IMR-90 (cell line): ENCODE measurements at regions not wholly inside any gene's neighbourhood (a gene's known extent, or its start where the extent isn't known, plus 50 kb on each side); places are given as distances from the start of the nearest gene placed in this dataset.

Experiments
- CEBPB ChIP-seq: IDR thresholded peaks from 2 replicates; pipeline ENCODE4 v1.6.1; 2012; ENCODE audit warnings: low read depth, low read length, improper control_type of control experiment
- CTCF ChIP-seq: conservative IDR thresholded peaks from 2 replicates; pipeline ENCODE4 v1.5.1; 2012; ENCODE audit warnings: mild to moderate bottlenecking, low read depth, low read length, improper control_type of control experiment
- MAFK ChIP-seq: IDR thresholded peaks from 2 replicates; pipeline ENCODE4 v1.6.1; 2012; ENCODE audit warnings: low read depth, low read length, improper control_type of control experiment
- MAZ ChIP-seq: IDR thresholded peaks from 2 replicates; pipeline ENCODE4 v1.6.1; 2012; ENCODE audit warnings: low read depth, mild to moderate bottlenecking, low read length, improper control_type of control experiment, moderate library complexity, borderline replicate concordance
- POLR2A ChIP-seq: IDR thresholded peaks from 2 replicates; pipeline ENCODE4 v1.6.1; 2012; ENCODE audit warnings: mild to moderate bottlenecking, low read depth, low read length
- RAD21 ChIP-seq: IDR thresholded peaks from 2 replicates; pipeline ENCODE4 v1.6.1; 2012; ENCODE audit warnings: low read length, improper control_type of control experiment
- RFX5 ChIP-seq: IDR thresholded peaks from 2 replicates; pipeline ENCODE4 v1.8.0; 2012; ENCODE audit warnings: low read depth, mild to moderate bottlenecking, low read length, moderate library complexity
- TF ChIP-seq, protein P1 (sequence below): fragments of 150-350 bp; IDR thresholded peaks from 2 replicates; pipeline ENCODE4 v1.6.1; 2016; ENCODE audit warnings: low read depth, mild to moderate bottlenecking, low read length, moderate library complexity, borderline replicate concordance

DNA sequence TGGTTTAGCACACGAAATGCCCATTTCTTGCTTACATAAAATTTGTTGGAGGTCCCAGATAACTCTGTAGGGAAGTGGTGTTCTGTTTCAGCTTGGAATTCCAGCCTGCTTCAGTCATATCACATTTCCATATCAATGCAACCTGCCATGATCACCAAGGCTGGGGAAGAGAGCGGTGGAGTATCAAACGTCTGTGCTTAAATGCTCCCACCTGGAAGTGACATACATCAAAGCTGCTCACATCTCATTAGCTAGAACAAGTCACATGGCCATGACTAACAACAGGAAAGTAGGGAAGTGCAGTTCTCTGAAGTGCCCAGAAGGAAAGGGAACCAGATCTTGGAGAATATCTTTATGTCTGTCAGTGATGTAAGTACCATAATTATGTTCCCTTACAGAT is 130.2 kb upstream of the CFAP20DC start:
- TF ChIP-seq POLR2A (no peak), CTCF (no peak), CEBPB (no peak), RAD21 (no peak), RFX5 (no peak), MAZ (no peak), MAFK (no peak)
- TF ChIP-seq, protein P1, sequence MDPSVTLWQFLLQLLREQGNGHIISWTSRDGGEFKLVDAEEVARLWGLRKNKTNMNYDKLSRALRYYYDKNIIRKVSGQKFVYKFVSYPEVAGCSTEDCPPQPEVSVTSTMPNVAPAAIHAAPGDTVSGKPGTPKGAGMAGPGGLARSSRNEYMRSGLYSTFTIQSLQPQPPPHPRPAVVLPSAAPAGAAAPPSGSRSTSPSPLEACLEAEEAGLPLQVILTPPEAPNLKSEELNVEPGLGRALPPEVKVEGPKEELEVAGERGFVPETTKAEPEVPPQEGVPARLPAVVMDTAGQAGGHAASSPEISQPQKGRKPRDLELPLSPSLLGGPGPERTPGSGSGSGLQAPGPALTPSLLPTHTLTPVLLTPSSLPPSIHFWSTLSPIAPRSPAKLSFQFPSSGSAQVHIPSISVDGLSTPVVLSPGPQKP = no peak
